SU-DHL-6 (cell line): ENCODE measurements at regions not wholly inside any gene's neighbourhood (a gene's known extent, or its start where the extent isn't known, plus 50 kb on each side); places are given as distances from the start of the nearest gene placed in this dataset.
"Not testable (repeated sequence)": the region's sequence is repeated elsewhere in the genome, so short reads cannot be mapped to it uniquely, and the experiment has no call there.

ENCODE experiments used
- H2AFZ ChIP-seq: fragments of 200-600 bp; sonication (generic); 2 replicates; pipeline ENCODE4 v1.6.1; 2014; ENCODE audit warnings: low read depth, mild to moderate bottlenecking, moderate library complexity, mixed read lengths, antibody characterized with exemption, low read length; ENCODE audit not compliant: severe bottlenecking
- H3F3A ChIP-seq: fragments of 200-600 bp; shearing (Covaris generic); 2 replicates; pipeline ENCODE4 v1.6.0; 2016; ENCODE audit warnings: antibody characterized with exemption, mild to moderate bottlenecking; ENCODE audit not compliant: insufficient read depth
- H3K27ac ChIP-seq: fragments of 200-600 bp; sonication (generic); 2 replicates; pipeline ENCODE4 v1.5.1; 2016; ENCODE audit warnings: low read depth, mild to moderate bottlenecking, low read length, moderate library complexity, mixed read lengths
- H3K27me3 ChIP-seq: fragments of 200-600 bp; sonication (generic), shearing (Covaris generic); 2 replicates; pipeline ENCODE4 v1.6.0; 2014; ENCODE audit warnings: mild to moderate bottlenecking, low read length
- H3K36me3 ChIP-seq: fragments of 200-600 bp; sonication (generic); 2 replicates; pipeline ENCODE4 v1.6.1; 2014; ENCODE audit warnings: mild to moderate bottlenecking, low read length, mixed read lengths
- H3K4me2 ChIP-seq: fragments of 300-600, 200-600 bp; shearing (Covaris generic), sonication (generic); 2 replicates; pipeline ENCODE4 v1.6.0; 2014; ENCODE audit warnings: low read length, low read depth, mild to moderate bottlenecking; ENCODE audit not compliant: poor library complexity, severe bottlenecking
- H3K4me3 ChIP-seq: fragments of 200-600 bp; sonication (generic); 2 replicates; pipeline ENCODE4 v1.5.1; 2014; ENCODE audit warnings: antibody characterized with exemption, low read length, mild to moderate bottlenecking, mixed read lengths; ENCODE audit not compliant: insufficient read depth, poor library complexity, severe bottlenecking
- H3K79me2 ChIP-seq: fragments of 200-600 bp; sonication (generic); 2 replicates; pipeline ENCODE4 v1.6.1; 2014; ENCODE audit warnings: mild to moderate bottlenecking, low read length, moderate library complexity; ENCODE audit not compliant: insufficient read depth
- H3K9ac ChIP-seq: fragments of 200-600 bp; sonication (generic); 2 replicates; pipeline ENCODE4 v1.7.0; 2014; ENCODE audit warnings: mild to moderate bottlenecking, low read length
- H3K9me2 ChIP-seq: fragments of 200-600 bp; sonication (generic); replicated peaks from 2 replicates; pipeline ENCODE4 v1.6.1; 2014; ENCODE audit warnings: low read length; ENCODE audit not compliant: insufficient read depth
- H3K9me3 ChIP-seq: fragments of 200-600 bp; sonication (generic); 2 replicates; pipeline ENCODE4 v1.6.1; 2014; ENCODE audit warnings: low read length, mixed read lengths; ENCODE audit not compliant: insufficient read depth
- H4K20me1 ChIP-seq: fragments of 200-600 bp; sonication (generic); 2 replicates; pipeline ENCODE4 v1.6.1; 2014; ENCODE audit warnings: low read depth, mild to moderate bottlenecking, antibody characterized with exemption, low read length, moderate library complexity, mixed read lengths
- EZH2phosphoT487 ChIP-seq: fragments of 200-600 bp; sonication (generic), shearing (Covaris generic); conservative IDR thresholded peaks from 2 replicates; pipeline ENCODE4 v1.6.1; 2018; ENCODE audit warnings: mild to moderate bottlenecking, antibody characterized with exemption, low read length, moderate library complexity, mixed read lengths
- TF ChIP-seq, protein P1 (sequence below): fragments of 200-600 bp; sonication (generic); IDR thresholded peaks from one replicate; pipeline ENCODE4 v1.5.1; 2017; ENCODE audit warnings: antibody characterized with exemption, mild to moderate bottlenecking, low read length, moderate library complexity; ENCODE audit not compliant: insufficient read depth, poor library complexity, severe bottlenecking

DNA sequence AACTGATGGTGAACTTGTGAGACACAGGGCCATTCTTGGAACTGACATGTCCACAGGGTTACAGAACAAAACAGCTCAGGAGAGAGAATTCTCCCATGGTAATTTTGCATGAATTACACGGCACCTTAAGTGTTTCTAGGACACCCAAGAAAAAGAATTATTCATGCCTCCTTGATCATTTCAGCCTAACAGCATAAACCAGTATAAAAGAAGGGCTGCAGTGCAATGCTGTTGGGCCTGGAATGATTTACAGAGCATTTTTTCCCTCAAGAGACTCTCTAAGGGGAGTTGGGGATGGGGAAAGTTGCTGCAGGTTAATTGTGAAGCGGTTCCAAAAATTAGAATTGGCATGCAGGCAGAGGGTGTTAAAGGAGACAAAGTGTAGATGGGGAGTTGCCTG is 136.4 kb upstream of the FBXL7 start:
- TF ChIP-seq EZH2phosphoT487, result no peak
- TF ChIP-seq, protein P1, sequence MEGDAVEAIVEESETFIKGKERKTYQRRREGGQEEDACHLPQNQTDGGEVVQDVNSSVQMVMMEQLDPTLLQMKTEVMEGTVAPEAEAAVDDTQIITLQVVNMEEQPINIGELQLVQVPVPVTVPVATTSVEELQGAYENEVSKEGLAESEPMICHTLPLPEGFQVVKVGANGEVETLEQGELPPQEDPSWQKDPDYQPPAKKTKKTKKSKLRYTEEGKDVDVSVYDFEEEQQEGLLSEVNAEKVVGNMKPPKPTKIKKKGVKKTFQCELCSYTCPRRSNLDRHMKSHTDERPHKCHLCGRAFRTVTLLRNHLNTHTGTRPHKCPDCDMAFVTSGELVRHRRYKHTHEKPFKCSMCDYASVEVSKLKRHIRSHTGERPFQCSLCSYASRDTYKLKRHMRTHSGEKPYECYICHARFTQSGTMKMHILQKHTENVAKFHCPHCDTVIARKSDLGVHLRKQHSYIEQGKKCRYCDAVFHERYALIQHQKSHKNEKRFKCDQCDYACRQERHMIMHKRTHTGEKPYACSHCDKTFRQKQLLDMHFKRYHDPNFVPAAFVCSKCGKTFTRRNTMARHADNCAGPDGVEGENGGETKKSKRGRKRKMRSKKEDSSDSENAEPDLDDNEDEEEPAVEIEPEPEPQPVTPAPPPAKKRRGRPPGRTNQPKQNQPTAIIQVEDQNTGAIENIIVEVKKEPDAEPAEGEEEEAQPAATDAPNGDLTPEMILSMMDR, result no peak
- Histone ChIP-seq H3K27ac (no peak overlapping the region), H2AFZ (no peak overlapping the region), H3F3A (no peaks in the 10 kb centered on the region), H3K79me2 (no peaks in the 10 kb centered on the region), H3K27me3 (no peaks in the 10 kb centered on the region), H3K4me3 (no peak overlapping the region), H3K9me3 (no peaks in the 10 kb centered on the region), H3K36me3 (no peaks in the 10 kb centered on the region), H3K4me2 (no peak overlapping the region), H3K9me2 (no peaks in the 10 kb centered on the region), H3K9ac (no peak overlapping the region), H4K20me1 (no peaks in the 10 kb centered on the region)

DNA sequence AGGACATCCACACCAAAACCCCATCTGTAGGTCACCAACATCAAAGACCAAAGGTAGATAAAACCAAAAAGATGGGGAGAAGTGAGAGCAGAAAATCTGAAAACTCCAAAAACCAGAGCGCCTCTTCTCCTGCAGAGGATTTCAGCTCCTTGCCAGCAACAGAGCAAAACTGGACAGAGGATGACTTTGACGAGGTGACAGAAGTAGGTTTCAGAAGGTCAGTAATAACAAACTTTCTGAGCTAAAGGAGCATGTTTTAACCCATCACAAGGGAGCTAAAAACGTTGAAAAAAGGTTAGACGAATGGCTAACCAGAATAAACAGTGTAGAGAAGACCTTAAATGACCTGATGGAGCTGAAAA is 142.9 kb upstream of the FBXL7 start:
- H3K27me3 ChIP-seq, H3K9me2 ChIP-seq, H3K4me2 ChIP-seq, H2AFZ ChIP-seq, H4K20me1 ChIP-seq, H3K36me3 ChIP-seq, H3K9me3 ChIP-seq, H3K4me3 ChIP-seq, H3K9ac ChIP-seq, H3K27ac ChIP-seq, H3F3A ChIP-seq, H3K79me2 ChIP-seq: not testable (repeated sequence)

- H3K79me2 ChIP-seq, H3K9ac ChIP-seq, H3K9me2 ChIP-seq, H3K9me3 ChIP-seq, H3F3A ChIP-seq, H3K4me2 ChIP-seq, H4K20me1 ChIP-seq, H3K36me3 ChIP-seq, H3K27ac ChIP-seq, H3K4me3 ChIP-seq, H3K27me3 ChIP-seq, H2AFZ ChIP-seq: not testable (repeated sequence)
Observed at GRCh38 chr5:15356308-15357091, 143.5 kb upstream of the FBXL7 start.

- Histone ChIP-seq H3K4me3 (no peak overlapping the region), H3K4me2 (no peak overlapping the region), H4K20me1 (no peaks in the 10 kb centered on the region), H3K36me3 (no peaks in the 10 kb centered on the region), H3K9me3 (no peaks in the 10 kb centered on the region), H3K27ac (no peak overlapping the region), H2AFZ (no peak overlapping the region), H3K27me3 (no peaks in the 10 kb centered on the region), H3K79me2 (no peaks in the 10 kb centered on the region), H3K9me2 (no peaks in the 10 kb centered on the region), H3F3A (no peaks in the 10 kb centered on the region), H3K9ac (no peak overlapping the region)
- TF ChIP-seq, protein P1, result no peak
- TF ChIP-seq EZH2phosphoT487, result no peak
Observed at GRCh38 chr5:15354021-15354420, 146.0 kb upstream of the FBXL7 start.
